HCT116 (cell line): ENCODE measurements at regions not wholly inside any gene's neighbourhood (a gene's known extent, or its start where the extent isn't known, plus 50 kb on each side); places are given as distances from the start of the nearest gene placed in this dataset.

ENCODE experiments used
- ATAC-seq: fragments of 200-7000 bp; cut with Tn5 transposase; 2 replicates; pipeline ENCODE4 v1.9.1; 2020; ENCODE audit warnings: mild to moderate bottlenecking, moderate library complexity
- BruUV-seq: library from RNA; stranded (reverse); fragments of 400-500 nt; replicated peaks from 2 replicates; lab custom pipeline; 2021; lab: Mats Ljungman, UMichigan
- CTCF ChIA-PET: fragments of 300-600 bp; sonication (Branson Sonifier 250); formaldehyde crosslinking; loops from one replicate; lab custom pipeline; 2021; ENCODE audit warnings: antibody characterized with exemption; lab: Charles Lee
- POLR2A ChIA-PET: fragments of 300-600, 350-600 bp; sonication (Branson Sonifier 250); formaldehyde crosslinking; loops from one replicate; lab custom pipeline; 2021; ENCODE audit warnings: antibody characterized with exemption; lab: Charles Lee
- RAD21 ChIA-PET, 2 experiments: fragments of 300-600 bp; sonication (Branson Sonifier 250); formaldehyde crosslinking; loops; one replicate each; lab custom pipeline; 2023; ENCODE audit warnings: low total read pairs in 2 of 2; ENCODE audit not compliant: uncharacterized antibody in 2 of 2, unreplicated experiment in 2 of 2, low non-redundant PET in 1 of 2; lab: Charles Lee
- DNase-seq: peaks from one replicate; pipeline ENCODE4 v3.0.0-alpha.2; 2010; ENCODE audit warnings: low read depth, low spot score
- H2AFZ ChIP-seq: fragments of 200-600 bp; shearing (Covaris generic), sonication (generic); 2 replicates; pipeline ENCODE4 v1.6.1; 2017; ENCODE audit warnings: low read depth, mixed run types, mixed read lengths, antibody characterized with exemption, low read length; ENCODE audit not compliant: poor library complexity, severe bottlenecking
- H3K27ac ChIP-seq: 2 replicates; pipeline ENCODE4 v1.5.1; 2012; ENCODE audit warnings: low read depth, low read length
- H3K27me3 ChIP-seq: fragments of 200-600 bp; sonication (generic); 2 replicates; pipeline ENCODE4 v1.6.1; 2016; ENCODE audit warnings: mixed run types, low read length, mixed read lengths; ENCODE audit not compliant: insufficient read depth
- H3K36me3 ChIP-seq, 2 experiments: fragments of 200-500 bp in 1 of 2; fragments of 200-600 bp in 1 of 2; sonication (Bioruptor generic) in 1 of 2; sonication (generic) in 1 of 2; 2 replicates each; pipeline versions ENCODE4 v1.5.1 to v1.6.1; 2014 to 2016; ENCODE audit warnings: low read length in 2 of 2, inconsistent platforms in 1 of 2, mixed read lengths in 1 of 2, mixed run types in 1 of 2; ENCODE audit not compliant: insufficient read depth in 2 of 2, control insufficient read depth in 1 of 2
- H3K4me1 ChIP-seq, 2 experiments: fragments of 200-600 bp in 1 of 2; sonication (generic) in 1 of 2; 2 replicates each; pipeline versions ENCODE4 v1.5.1 to v1.6.1; 2012 to 2017; ENCODE audit warnings: low read length in 2 of 2, inconsistent platforms in 1 of 2, mild to moderate bottlenecking in 1 of 2, mixed read lengths in 1 of 2, mixed run types in 1 of 2, moderate library complexity in 1 of 2; ENCODE audit not compliant: insufficient read depth in 2 of 2, control insufficient read depth in 1 of 2
- H3K4me2 ChIP-seq: fragments of 200-600 bp; sonication (generic); 2 replicates; pipeline ENCODE4 v1.6.1; 2017; ENCODE audit warnings: mixed run types, low read length, mixed read lengths
- H3K4me3 ChIP-seq, 2 experiments: fragments of 200-600 bp in 1 of 2; sonication (generic) in 1 of 2; replicated peaks in 1 of 2; 2 replicates each; pipeline ENCODE4 v1.5.1; 2011 to 2016; ENCODE audit warnings: low read length in 2 of 2, control low read depth in 1 of 2, low read depth in 1 of 2, mild to moderate bottlenecking in 1 of 2, mixed read lengths in 1 of 2, mixed run types in 1 of 2
- H3K79me2 ChIP-seq: fragments of 200-600 bp; sonication (generic); 2 replicates; pipeline ENCODE4 v1.6.1; 2017; ENCODE audit warnings: mild to moderate bottlenecking, mixed run types, low read length, moderate library complexity, mixed read lengths; ENCODE audit not compliant: insufficient read depth
- H3K9ac ChIP-seq: fragments of 200-600 bp; sonication (generic); 2 replicates; pipeline ENCODE4 v1.6.1; 2016; ENCODE audit warnings: low read length, mixed read lengths
- H3K9me2 ChIP-seq: fragments of 200-600 bp; sonication (generic), shearing (Covaris generic); 2 replicates; pipeline ENCODE4 v1.6.1; 2017; ENCODE audit warnings: mixed run types, mild to moderate bottlenecking, moderate library complexity; ENCODE audit not compliant: insufficient read depth
- H3K9me3 ChIP-seq, 2 experiments: fragments of 200-500 bp in 1 of 2; fragments of 200-600 bp in 1 of 2; sonication (Bioruptor generic) in 1 of 2; sonication (generic) in 1 of 2; 2 replicates each; pipeline ENCODE4 v1.6.1; 2014 to 2017; ENCODE audit warnings: low read length in 2 of 2, mixed read lengths in 2 of 2, inconsistent platforms in 1 of 2, low read depth in 1 of 2, mild to moderate bottlenecking in 1 of 2, mixed run types in 1 of 2, moderate library complexity in 1 of 2; ENCODE audit not compliant: control insufficient read depth in 1 of 2, insufficient read depth in 1 of 2
- H4K20me1 ChIP-seq: fragments of 200-600 bp; sonication (generic), shearing (Covaris generic); 2 replicates; pipeline ENCODE4 v1.6.1; 2017; ENCODE audit warnings: mixed run types, mild to moderate bottlenecking, moderate library complexity; ENCODE audit not compliant: insufficient read depth
- CBX3 ChIP-seq: IDR thresholded peaks from 2 replicates; pipeline ENCODE4 v1.6.1; 2012; ENCODE audit warnings: low read depth
- CEBPB ChIP-seq: IDR thresholded peaks from 2 replicates; pipeline ENCODE4 v1.6.1; 2012; ENCODE audit warnings: low read depth
- EGR1 ChIP-seq: IDR thresholded peaks from 2 replicates; pipeline ENCODE4 v1.6.1; 2012; ENCODE audit warnings: low read depth
- ELF1 ChIP-seq: IDR thresholded peaks from 2 replicates; pipeline ENCODE4 v1.6.1; 2012; ENCODE audit warnings: low read depth, borderline replicate concordance
- EZH2 ChIP-seq: fragments of 200-600 bp; sonication (generic); IDR thresholded peaks from 2 replicates; pipeline ENCODE4 v1.6.1; 2017; ENCODE audit warnings: antibody characterized with exemption, mixed run types
- EZH2phosphoT487 ChIP-seq: fragments of 200-600 bp; IDR thresholded peaks from 2 replicates; pipeline ENCODE4 v1.6.1; 2018; ENCODE audit warnings: antibody characterized with exemption, borderline replicate concordance
- FOSL1 ChIP-seq: IDR thresholded peaks from 2 replicates; pipeline ENCODE4 v1.6.1; 2012; ENCODE audit warnings: low read depth
- JUND ChIP-seq: IDR thresholded peaks from 2 replicates; pipeline ENCODE4 v1.6.1; 2012
- POLR2A ChIP-seq: IDR thresholded peaks from 2 replicates; pipeline ENCODE4 v1.7.0; 2011; ENCODE audit warnings: borderline replicate concordance; ENCODE audit not compliant: insufficient read depth, insufficient read length; ENCODE audit errors: extremely low read depth
- POLR2AphosphoS5 ChIP-seq: IDR thresholded peaks from 2 replicates; pipeline ENCODE4 v1.6.1; 2011; ENCODE audit warnings: mild to moderate bottlenecking, low read depth, low read length, moderate library complexity
- RAD21 ChIP-seq: IDR thresholded peaks from 2 replicates; pipeline ENCODE4 v1.6.1; 2012; ENCODE audit warnings: low read depth, mild to moderate bottlenecking
- SP1 ChIP-seq: IDR thresholded peaks from 2 replicates; pipeline ENCODE4 v1.6.1; 2012; ENCODE audit warnings: low read depth
- SRF ChIP-seq: IDR thresholded peaks from 2 replicates; pipeline ENCODE4 v1.6.1; 2012; ENCODE audit warnings: low read depth
- TCF7L2 ChIP-seq: IDR thresholded peaks from 2 replicates; pipeline ENCODE4 v1.7.0; 2011; ENCODE audit warnings: borderline replicate concordance, inconsistent platforms; ENCODE audit not compliant: insufficient read depth, insufficient read length; ENCODE audit errors: extremely low read depth
- YY1 ChIP-seq: IDR thresholded peaks from 2 replicates; pipeline ENCODE4 v1.6.1; 2011; ENCODE audit warnings: low read length, low read depth, moderate library complexity, mild to moderate bottlenecking; ENCODE audit not compliant: insufficient replicate concordance; ENCODE audit errors: extremely low read depth
- ZFX ChIP-seq: fragments of 450-650 bp; IDR thresholded peaks from 2 replicates; pipeline ENCODE4 v1.6.1; 2017
- ZNF274 ChIP-seq: fragments of 200-500 bp; sonication (Bioruptor generic); IDR thresholded peaks from 2 replicates; pipeline ENCODE4 v1.6.1; 2014; ENCODE audit warnings: mild to moderate bottlenecking, low read depth, low read length, inconsistent platforms
- intact Hi-C: fragments of 100-400 bp; cut with micrococcal nuclease; formaldehyde crosslinking; loops from 2 replicates; pipeline ENCODE4 v1.10.0; 2022
- TF ChIP-seq, protein P1 (sequence below): IDR thresholded peaks from 2 replicates; pipeline ENCODE4 v1.6.1; 2012; ENCODE audit warnings: low read depth
- TF ChIP-seq, protein P2 (sequence below): IDR thresholded peaks from 2 replicates; pipeline ENCODE4 v1.6.1; 2011; ENCODE audit warnings: mild to moderate bottlenecking, low read length, moderate library complexity; ENCODE audit not compliant: insufficient replicate concordance; ENCODE audit errors: extremely low read depth
- TF ChIP-seq, protein P3 (sequence below): IDR thresholded peaks from 2 replicates; pipeline ENCODE4 v1.6.1; 2012

GRCh38 chr4:85265234-85265633 lies 209.7 kb upstream of the ARHGAP24 start:
- Histone ChIP-seq H3K4me2 (no peak overlapping the region), H3K9me3 (no peaks in the 10 kb centered on the region), H3K27ac (no peak overlapping the region), H3K27me3 (no peaks in the 10 kb centered on the region), H3K36me3 (no peaks in the 10 kb centered on the region), H3K4me3 (no peak overlapping the region), H3K9ac (no peak overlapping the region), H3K4me1 (no peaks in the 10 kb centered on the region), H2AFZ (no peak overlapping the region), H3K9me2 (no peaks in the 10 kb centered on the region), H3K79me2 (no peaks in the 10 kb centered on the region), H4K20me1 (no peaks in the 10 kb centered on the region)
- BruUV-seq: no TSS peak
- ATAC-seq (no peak), DNase-seq (no peak)
- ChIA-PET CTCF (no interaction called here), POLR2A (no interaction called here), RAD21 (no interaction called here)
- TF ChIP-seq POLR2AphosphoS5 (no peak), TCF7L2 (no peak), ZNF274 (no peak), SRF (no peak), ELF1 (no peak), ZFX (no peak), CEBPB (no peak), EZH2 (no peak), RAD21 (no peak), EGR1 (no peak), FOSL1 (no peak), YY1 (no peak), POLR2A (no peak), CBX3 (no peak), SP1 (no peak), JUND (no peak), EZH2phosphoT487 (no peak)
- TF ChIP-seq, protein P1, sequence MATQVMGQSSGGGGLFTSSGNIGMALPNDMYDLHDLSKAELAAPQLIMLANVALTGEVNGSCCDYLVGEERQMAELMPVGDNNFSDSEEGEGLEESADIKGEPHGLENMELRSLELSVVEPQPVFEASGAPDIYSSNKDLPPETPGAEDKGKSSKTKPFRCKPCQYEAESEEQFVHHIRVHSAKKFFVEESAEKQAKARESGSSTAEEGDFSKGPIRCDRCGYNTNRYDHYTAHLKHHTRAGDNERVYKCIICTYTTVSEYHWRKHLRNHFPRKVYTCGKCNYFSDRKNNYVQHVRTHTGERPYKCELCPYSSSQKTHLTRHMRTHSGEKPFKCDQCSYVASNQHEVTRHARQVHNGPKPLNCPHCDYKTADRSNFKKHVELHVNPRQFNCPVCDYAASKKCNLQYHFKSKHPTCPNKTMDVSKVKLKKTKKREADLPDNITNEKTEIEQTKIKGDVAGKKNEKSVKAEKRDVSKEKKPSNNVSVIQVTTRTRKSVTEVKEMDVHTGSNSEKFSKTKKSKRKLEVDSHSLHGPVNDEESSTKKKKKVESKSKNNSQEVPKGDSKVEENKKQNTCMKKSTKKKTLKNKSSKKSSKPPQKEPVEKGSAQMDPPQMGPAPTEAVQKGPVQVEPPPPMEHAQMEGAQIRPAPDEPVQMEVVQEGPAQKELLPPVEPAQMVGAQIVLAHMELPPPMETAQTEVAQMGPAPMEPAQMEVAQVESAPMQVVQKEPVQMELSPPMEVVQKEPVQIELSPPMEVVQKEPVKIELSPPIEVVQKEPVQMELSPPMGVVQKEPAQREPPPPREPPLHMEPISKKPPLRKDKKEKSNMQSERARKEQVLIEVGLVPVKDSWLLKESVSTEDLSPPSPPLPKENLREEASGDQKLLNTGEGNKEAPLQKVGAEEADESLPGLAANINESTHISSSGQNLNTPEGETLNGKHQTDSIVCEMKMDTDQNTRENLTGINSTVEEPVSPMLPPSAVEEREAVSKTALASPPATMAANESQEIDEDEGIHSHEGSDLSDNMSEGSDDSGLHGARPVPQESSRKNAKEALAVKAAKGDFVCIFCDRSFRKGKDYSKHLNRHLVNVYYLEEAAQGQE: no peak
- TF ChIP-seq, protein P2, sequence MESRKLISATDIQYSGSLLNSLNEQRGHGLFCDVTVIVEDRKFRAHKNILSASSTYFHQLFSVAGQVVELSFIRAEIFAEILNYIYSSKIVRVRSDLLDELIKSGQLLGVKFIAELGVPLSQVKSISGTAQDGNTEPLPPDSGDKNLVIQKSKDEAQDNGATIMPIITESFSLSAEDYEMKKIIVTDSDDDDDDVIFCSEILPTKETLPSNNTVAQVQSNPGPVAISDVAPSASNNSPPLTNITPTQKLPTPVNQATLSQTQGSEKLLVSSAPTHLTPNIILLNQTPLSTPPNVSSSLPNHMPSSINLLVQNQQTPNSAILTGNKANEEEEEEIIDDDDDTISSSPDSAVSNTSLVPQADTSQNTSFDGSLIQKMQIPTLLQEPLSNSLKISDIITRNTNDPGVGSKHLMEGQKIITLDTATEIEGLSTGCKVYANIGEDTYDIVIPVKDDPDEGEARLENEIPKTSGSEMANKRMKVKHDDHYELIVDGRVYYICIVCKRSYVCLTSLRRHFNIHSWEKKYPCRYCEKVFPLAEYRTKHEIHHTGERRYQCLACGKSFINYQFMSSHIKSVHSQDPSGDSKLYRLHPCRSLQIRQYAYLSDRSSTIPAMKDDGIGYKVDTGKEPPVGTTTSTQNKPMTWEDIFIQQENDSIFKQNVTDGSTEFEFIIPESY: no peak
- TF ChIP-seq, protein P3, sequence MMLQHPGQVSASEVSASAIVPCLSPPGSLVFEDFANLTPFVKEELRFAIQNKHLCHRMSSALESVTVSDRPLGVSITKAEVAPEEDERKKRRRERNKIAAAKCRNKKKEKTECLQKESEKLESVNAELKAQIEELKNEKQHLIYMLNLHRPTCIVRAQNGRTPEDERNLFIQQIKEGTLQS: no peak
- intact Hi-C loops: no loop called here
